ENCODE measurements at regions not wholly inside any gene's neighbourhood (a gene's known extent, or its start where the extent isn't known, plus 50 kb on each side); places are given as distances from the start of the nearest gene placed in this dataset.

GRCh38 chr6:146890172-146890571, 291.4 kb downstream of the ADGB start:
- TF ChIP-seq CTCF (IDR thresholded peaks at IDR 0.05) (no peak), POLR2A (IDR thresholded peaks at IDR 0.05; ENCODE audit: low read depth) (no peak), EP300 (IDR thresholded peaks at IDR 0.05) (no peak), POLR2AphosphoS5 (IDR thresholded peaks at IDR 0.05) (no peak)
